PC-9 (cell line): ENCODE measurements at regions not wholly inside any gene's neighbourhood (a gene's known extent, or its start where the extent isn't known, plus 50 kb on each side); places are given as distances from the start of the nearest gene placed in this dataset.
A peak's percentile ranks its signal among the peaks of the same experiment; 100 is the strongest.
"Not testable (repeated sequence)": the region's sequence is repeated elsewhere in the genome, so short reads cannot be mapped to it uniquely, and the experiment has no call there.

Experiments used
- BruUV-seq: library from RNA; stranded (reverse); fragments of 400-500 nt; replicated peaks from 2 replicates; lab custom pipeline; 2021; lab: Mats Ljungman, UMichigan
- CTCF ChIA-PET: fragments of 300-600 bp; sonication (Branson Sonifier 250); formaldehyde crosslinking; loops from one replicate; lab custom pipeline; 2022; ENCODE audit warnings: antibody characterized with exemption; lab: Charles Lee
- POLR2A ChIA-PET: fragments of 300-600 bp; sonication (Branson Sonifier 250); formaldehyde crosslinking; loops from one replicate; lab custom pipeline; 2022; ENCODE audit warnings: antibody characterized with exemption; ENCODE audit not compliant: unreplicated experiment; lab: Charles Lee
- DNase-seq, 2 experiments: peaks; one replicate each; pipeline versions ENCODE4 v3.0.0 to v3.0.0-alpha.2; 2015 to 2022; ENCODE audit warnings: mixed read lengths in 1 of 2
- H2AFZ ChIP-seq: fragments of 200-600 bp; sonication (generic); 2 replicates; pipeline ENCODE4 v1.8.1; 2017; ENCODE audit warnings: antibody characterized with exemption
- H3F3A ChIP-seq: fragments of 200-600 bp; sonication (generic); 2 replicates; pipeline ENCODE4 v1.8.1; 2017; ENCODE audit warnings: antibody characterized with exemption, mild to moderate bottlenecking, low read depth; ENCODE audit not compliant: insufficient read depth
- H3K27ac ChIP-seq: fragments of 200-600 bp; sonication (generic); 2 replicates; pipeline ENCODE4 v1.6.1; 2016; ENCODE audit warnings: mixed run types
- H3K27me3 ChIP-seq: fragments of 200-600 bp; sonication (generic); 2 replicates; pipeline ENCODE4 v1.6.1; 2016; ENCODE audit warnings: low read depth, mixed run types; ENCODE audit not compliant: insufficient read depth
- H3K36me3 ChIP-seq: fragments of 200-600 bp; sonication (generic); 2 replicates; pipeline ENCODE4 v1.6.1; 2016; ENCODE audit warnings: low read depth, mixed run types
- H3K4me1 ChIP-seq: fragments of 200-600 bp; sonication (generic); replicated peaks from 2 replicates; pipeline ENCODE4 v1.6.1; 2016; ENCODE audit warnings: mixed run types; ENCODE audit not compliant: insufficient read depth
- H3K4me2 ChIP-seq: fragments of 200-600 bp; sonication (generic); 2 replicates; pipeline ENCODE4 v1.6.1; 2017; ENCODE audit warnings: mixed run types
- H3K4me3 ChIP-seq: fragments of 200-600 bp; sonication (generic); 2 replicates; pipeline ENCODE4 v1.6.1; 2016; ENCODE audit warnings: mixed run types
- H3K79me2 ChIP-seq: fragments of 200-600 bp; sonication (generic); 2 replicates; pipeline ENCODE4 v1.6.1; 2017; ENCODE audit warnings: low read depth, mixed run types
- H3K9me2 ChIP-seq: fragments of 200-600 bp; sonication (generic); 2 replicates; pipeline ENCODE4 v1.8.1; 2017; ENCODE audit warnings: mild to moderate bottlenecking; ENCODE audit not compliant: insufficient read depth
- H3K9me3 ChIP-seq: fragments of 200-600 bp; sonication (generic); 2 replicates; pipeline ENCODE4 v1.8.1; 2016; ENCODE audit warnings: low read depth; ENCODE audit not compliant: insufficient read depth
- H4K20me1 ChIP-seq: fragments of 200-600 bp; sonication (generic); 2 replicates; pipeline ENCODE4 v1.8.1; 2017; ENCODE audit not compliant: insufficient read depth
- EZH2 ChIP-seq: fragments of 200-600 bp; sonication (generic); IDR thresholded peaks from 2 replicates; pipeline ENCODE4 v1.8.0; 2017; ENCODE audit warnings: antibody characterized with exemption, low read depth
- intact Hi-C: fragments of 100-400 bp; cut with micrococcal nuclease; formaldehyde crosslinking; loops from one replicate; pipeline ENCODE4 v1.10.0; 2022; ENCODE audit not compliant: unreplicated experiment
- TF ChIP-seq, protein P1 (sequence below): fragments of 200-600 bp; sonication (generic); conservative IDR thresholded peaks from 2 replicates; pipeline ENCODE4 v1.6.1; 2017; ENCODE audit warnings: mixed run types, antibody characterized with exemption, mild to moderate bottlenecking, moderate library complexity

DNA sequence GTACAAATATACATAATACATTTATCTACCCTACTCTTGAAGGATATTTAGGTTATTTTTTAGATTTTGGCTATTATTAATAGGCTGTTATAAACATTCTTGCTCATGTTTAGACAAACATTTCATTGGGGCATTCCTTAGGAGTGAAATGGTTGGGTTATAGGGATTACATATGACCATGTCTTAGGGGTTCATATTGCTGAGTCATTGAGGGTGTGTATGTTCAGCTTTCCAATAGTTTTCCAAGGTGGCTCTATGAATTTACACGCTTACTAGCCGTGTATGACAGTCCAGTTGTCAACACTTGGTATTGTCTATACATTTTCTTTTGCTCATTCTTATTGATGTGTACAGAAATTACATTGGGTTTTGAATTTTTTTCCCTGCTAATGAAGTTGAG lies 125.8 kb downstream of the OXSM start:
- no peaks in the 10 kb centered on the region for H3K27me3 ChIP-seq
- intact Hi-C loops = no loop called here
- H3K36me3 ChIP-seq = no peaks in the 10 kb centered on the region
- H3F3A ChIP-seq = no peaks in the 10 kb centered on the region
- TF ChIP-seq, protein P1, sequence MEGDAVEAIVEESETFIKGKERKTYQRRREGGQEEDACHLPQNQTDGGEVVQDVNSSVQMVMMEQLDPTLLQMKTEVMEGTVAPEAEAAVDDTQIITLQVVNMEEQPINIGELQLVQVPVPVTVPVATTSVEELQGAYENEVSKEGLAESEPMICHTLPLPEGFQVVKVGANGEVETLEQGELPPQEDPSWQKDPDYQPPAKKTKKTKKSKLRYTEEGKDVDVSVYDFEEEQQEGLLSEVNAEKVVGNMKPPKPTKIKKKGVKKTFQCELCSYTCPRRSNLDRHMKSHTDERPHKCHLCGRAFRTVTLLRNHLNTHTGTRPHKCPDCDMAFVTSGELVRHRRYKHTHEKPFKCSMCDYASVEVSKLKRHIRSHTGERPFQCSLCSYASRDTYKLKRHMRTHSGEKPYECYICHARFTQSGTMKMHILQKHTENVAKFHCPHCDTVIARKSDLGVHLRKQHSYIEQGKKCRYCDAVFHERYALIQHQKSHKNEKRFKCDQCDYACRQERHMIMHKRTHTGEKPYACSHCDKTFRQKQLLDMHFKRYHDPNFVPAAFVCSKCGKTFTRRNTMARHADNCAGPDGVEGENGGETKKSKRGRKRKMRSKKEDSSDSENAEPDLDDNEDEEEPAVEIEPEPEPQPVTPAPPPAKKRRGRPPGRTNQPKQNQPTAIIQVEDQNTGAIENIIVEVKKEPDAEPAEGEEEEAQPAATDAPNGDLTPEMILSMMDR = no peak
- TF ChIP-seq EZH2 = no peak
- peaks cover 17% of the 10 kb centered on the region; the same call in 1 of the 2 replicates for H3K4me1 ChIP-seq
- H3K4me3 ChIP-seq = 0 out of 2 replicates have a peak overlapping the region, but pooled peaks have one; percentile 4
- no peak overlapping the region for H2AFZ ChIP-seq
- no peaks in the 10 kb centered on the region for H3K79me2 ChIP-seq
- no peak overlapping the region for H3K27ac ChIP-seq
- no peaks in the 10 kb centered on the region for H4K20me1 ChIP-seq
- no TSS peak for BruUV-seq
- H3K9me2 ChIP-seq = no peaks in the 10 kb centered on the region
- ChIA-PET POLR2A (no interaction called here), CTCF (no interaction called here)
- H3K9me3 ChIP-seq = no peaks in the 10 kb centered on the region; the same call in 1 of the 2 replicates
- DNase-seq = no peak
- H3K4me2 ChIP-seq = peak overlapping the region; percentile 28; the same call in 1 of the 2 replicates

DNA sequence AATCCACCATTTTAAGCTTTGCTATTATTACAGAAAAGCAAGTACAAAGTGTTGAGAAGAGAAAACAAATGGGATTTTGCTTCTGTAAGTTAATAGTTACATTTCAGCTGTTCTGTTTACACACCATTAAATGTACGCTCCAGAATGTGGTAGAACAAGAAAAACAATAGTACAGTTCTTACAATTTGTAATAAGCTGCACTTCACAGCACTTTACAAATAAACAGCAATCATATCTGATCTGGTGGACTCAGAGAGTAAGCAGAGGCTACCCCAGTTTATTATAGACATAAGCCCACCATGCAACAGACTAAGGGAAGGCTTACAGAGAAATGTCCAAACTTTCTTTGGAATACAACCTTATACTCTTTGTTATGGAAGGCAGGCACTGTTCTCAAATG lies 126.4 kb downstream of the OXSM start:
- ChIA-PET CTCF (no interaction called here), POLR2A (no interaction called here)
- no peaks in the 10 kb centered on the region; the same call in 1 of the 2 replicates for H3K9me3 ChIP-seq
- 0 out of 2 replicates have a peak overlapping the region, but pooled peaks have one; percentile 4 for H3K4me3 ChIP-seq
- no peaks in the 10 kb centered on the region for H3K79me2 ChIP-seq
- TF ChIP-seq, protein P1 = no peak
- no peak for TF ChIP-seq EZH2
- H2AFZ ChIP-seq = 0 out of 2 replicates have a peak overlapping the region, but pooled peaks have one; percentile 8
- no TSS peak for BruUV-seq
- no peak overlapping the region for H3K27ac ChIP-seq
- no peaks in the 10 kb centered on the region for H3K36me3 ChIP-seq
- DNase-seq = peak in 1 of 2 experiments; percentile 68
- H4K20me1 ChIP-seq = no peaks in the 10 kb centered on the region
- intact Hi-C loops = no loop called here
- peaks cover 17% of the 10 kb centered on the region; the same call in 1 of the 2 replicates for H3K4me1 ChIP-seq
- no peaks in the 10 kb centered on the region for H3K9me2 ChIP-seq
- H3K4me2 ChIP-seq = peak overlapping the region; percentile 28
- no peaks in the 10 kb centered on the region for H3F3A ChIP-seq
- no peaks in the 10 kb centered on the region for H3K27me3 ChIP-seq

DNA sequence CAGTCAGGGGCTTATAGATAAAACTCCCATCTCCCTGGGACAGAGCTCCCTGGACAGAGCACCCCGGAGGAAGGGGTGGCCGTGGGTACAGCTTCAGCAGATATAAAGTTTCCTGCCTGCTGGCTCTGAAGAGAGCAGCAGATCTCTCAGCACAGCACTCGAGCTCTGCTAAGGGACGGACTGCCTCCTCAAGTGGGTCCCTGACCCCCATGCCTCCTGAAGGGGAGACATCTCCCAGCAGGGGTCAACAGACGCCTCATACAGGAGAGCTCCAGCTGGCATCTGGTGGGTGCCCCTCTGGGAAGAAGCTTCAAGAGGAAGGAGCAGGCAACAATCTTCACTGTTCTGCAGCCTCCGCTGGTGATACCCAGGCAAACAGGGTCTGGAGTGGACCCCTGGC lies 142.1 kb downstream of the OXSM start:
- H3K79me2 ChIP-seq, H3K9me2 ChIP-seq, H3F3A ChIP-seq, DNase-seq, H3K27ac ChIP-seq, H3K36me3 ChIP-seq, H4K20me1 ChIP-seq, H3K27me3 ChIP-seq, H2AFZ ChIP-seq, POLR2A ChIA-PET, CTCF ChIA-PET, H3K4me2 ChIP-seq, intact Hi-C loops, BruUV-seq, H3K4me3 ChIP-seq, H3K4me1 ChIP-seq, H3K9me3 ChIP-seq: not testable (repeated sequence)
